ENCODE measurements at regions not wholly inside any gene's neighbourhood (a gene's known extent, or its start where the extent isn't known, plus 50 kb on each side); places are given as distances from the start of the nearest gene placed in this dataset.

GRCh38 chr16:85301231-85301630, 189.0 kb upstream of the CIBAR2 start:
- DNase-seq, result no peak

- DNase-seq, result no peak
These were observed 190.0 kb upstream of the CIBAR2 start for GRCh38 chr16:85302018-85302847.

- no peak for DNase-seq
These were observed 190.6 kb upstream of the CIBAR2 start for GRCh38 chr16:85302848-85303353.

- DNase-seq, result peak; percentile 65
These were observed 191.1 kb upstream of the CIBAR2 start for GRCh38 chr16:85303354-85303883.

- peak; percentile 49 for DNase-seq
These were observed 192.1 kb upstream of the CIBAR2 start for GRCh38 chr16:85304337-85304736.

GRCh38 chr16:85306071-85306792, 194.0 kb upstream of the CIBAR2 start:
- peak; percentile 90 for DNase-seq

GRCh38 chr16:85306793-85307551, 194.7 kb upstream of the CIBAR2 start:
- DNase-seq, result no peak

GRCh38 chr16:85307552-85308364, 195.5 kb upstream of the CIBAR2 start:
- no peak for DNase-seq

- DNase-seq, result peak; percentile 21
These were observed 196.6 kb upstream of the CIBAR2 start for GRCh38 chr16:85308611-85309540.

GRCh38 chr16:85309656-85310587, 197.7 kb upstream of the CIBAR2 start:
- peak; percentile 85 for DNase-seq

GRCh38 chr16:85310868-85311585, 198.8 kb upstream of the CIBAR2 start:
- no peak for DNase-seq

GRCh38 chr16:85311741-85312140, 199.5 kb upstream of the CIBAR2 start:
- no peak for DNase-seq

GRCh38 chr16:85312174-85312573, 199.9 kb upstream of the CIBAR2 start:
- DNase-seq, result no peak

- no peak for DNase-seq
These were observed 200.6 kb upstream of the CIBAR2 start for GRCh38 chr16:85312642-85313525.

GRCh38 chr16:85313526-85314301, 201.4 kb upstream of the CIBAR2 start:
- DNase-seq, result no peak

GRCh38 chr16:85314512-85314971, 202.3 kb upstream of the CIBAR2 start:
- DNase-seq, result no peak

GRCh38 chr16:85315866-85316265, 203.6 kb upstream of the CIBAR2 start:
- no peak for DNase-seq

All from GF-D8 (cell line).